ENCODE measurements at regions not wholly inside any gene's neighbourhood (a gene's known extent, or its start where the extent isn't known, plus 50 kb on each side); places are given as distances from the start of the nearest gene placed in this dataset.
"Not testable (repeated sequence)": the region's sequence is repeated elsewhere in the genome, so short reads cannot be mapped to it uniquely, and the experiment has no call there.

DNA sequence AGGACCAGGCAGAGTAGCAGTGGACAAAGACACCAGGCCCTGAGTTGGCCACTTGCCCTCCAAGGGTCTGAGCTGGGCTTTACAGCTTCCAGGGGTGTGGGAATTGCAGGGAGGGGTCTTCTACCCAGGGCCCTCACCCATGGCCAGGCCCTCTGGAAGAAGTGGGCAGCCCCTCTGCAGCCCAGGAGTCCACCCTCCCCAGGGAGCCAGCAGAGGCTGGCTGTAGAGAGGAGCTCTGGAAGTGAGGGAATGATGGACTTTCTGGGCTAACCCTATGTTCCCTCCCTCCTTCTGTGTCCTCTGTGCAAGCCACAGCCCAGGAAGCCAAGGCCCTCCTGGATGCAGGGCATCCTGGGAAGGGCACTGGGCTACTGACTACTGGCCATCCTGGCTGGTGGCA is 232.3 kb downstream of the POTEH start:
- TF ChIP-seq, protein P1, sequence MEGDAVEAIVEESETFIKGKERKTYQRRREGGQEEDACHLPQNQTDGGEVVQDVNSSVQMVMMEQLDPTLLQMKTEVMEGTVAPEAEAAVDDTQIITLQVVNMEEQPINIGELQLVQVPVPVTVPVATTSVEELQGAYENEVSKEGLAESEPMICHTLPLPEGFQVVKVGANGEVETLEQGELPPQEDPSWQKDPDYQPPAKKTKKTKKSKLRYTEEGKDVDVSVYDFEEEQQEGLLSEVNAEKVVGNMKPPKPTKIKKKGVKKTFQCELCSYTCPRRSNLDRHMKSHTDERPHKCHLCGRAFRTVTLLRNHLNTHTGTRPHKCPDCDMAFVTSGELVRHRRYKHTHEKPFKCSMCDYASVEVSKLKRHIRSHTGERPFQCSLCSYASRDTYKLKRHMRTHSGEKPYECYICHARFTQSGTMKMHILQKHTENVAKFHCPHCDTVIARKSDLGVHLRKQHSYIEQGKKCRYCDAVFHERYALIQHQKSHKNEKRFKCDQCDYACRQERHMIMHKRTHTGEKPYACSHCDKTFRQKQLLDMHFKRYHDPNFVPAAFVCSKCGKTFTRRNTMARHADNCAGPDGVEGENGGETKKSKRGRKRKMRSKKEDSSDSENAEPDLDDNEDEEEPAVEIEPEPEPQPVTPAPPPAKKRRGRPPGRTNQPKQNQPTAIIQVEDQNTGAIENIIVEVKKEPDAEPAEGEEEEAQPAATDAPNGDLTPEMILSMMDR (IDR thresholded peaks at IDR 0.05), result not testable (repeated sequence)
- not testable (repeated sequence) for TF ChIP-seq ZFX (IDR thresholded peaks at IDR 0.05; ENCODE audit: borderline replicate concordance)
